HS-27A (cell line): ENCODE measurements at regions not wholly inside any gene's neighbourhood (a gene's known extent, or its start where the extent isn't known, plus 50 kb on each side); places are given as distances from the start of the nearest gene placed in this dataset.
"Not testable (repeated sequence)": the region's sequence is repeated elsewhere in the genome, so short reads cannot be mapped to it uniquely, and the experiment has no call there.

Experiments
- DNase-seq: peaks from one replicate; pipeline ENCODE4 v3.0.0-alpha.2; 2012; ENCODE audit warnings: low read depth, missing footprints

DNA sequence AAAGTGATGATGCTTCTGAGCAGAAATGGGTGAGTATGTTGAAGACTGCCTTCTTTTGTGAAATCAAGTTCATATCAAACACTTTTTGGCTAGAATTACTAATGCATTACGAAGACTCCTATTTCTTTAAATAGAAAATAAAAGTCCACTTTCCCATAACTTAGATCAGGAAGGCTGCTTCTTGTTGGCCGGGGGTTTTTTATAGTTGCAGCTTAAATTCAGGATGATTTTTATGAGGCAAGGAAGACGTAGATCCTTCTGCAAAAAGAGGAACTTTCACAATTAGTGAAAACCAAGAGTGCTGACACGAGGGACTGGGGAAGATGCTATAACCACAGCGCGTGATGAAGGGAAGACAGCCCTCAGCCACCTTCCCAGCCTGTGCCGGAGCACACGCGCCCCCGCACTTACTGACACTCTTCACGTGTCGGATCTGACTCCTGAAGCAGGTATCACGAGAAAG lies 206.1 kb upstream of the PRDM1 start:
- DNase-seq = no peak

- DNase-seq = no peak
These were observed 207.0 kb upstream of the PRDM1 start for GRCh38 chr6:105879146-105879545.

DNA sequence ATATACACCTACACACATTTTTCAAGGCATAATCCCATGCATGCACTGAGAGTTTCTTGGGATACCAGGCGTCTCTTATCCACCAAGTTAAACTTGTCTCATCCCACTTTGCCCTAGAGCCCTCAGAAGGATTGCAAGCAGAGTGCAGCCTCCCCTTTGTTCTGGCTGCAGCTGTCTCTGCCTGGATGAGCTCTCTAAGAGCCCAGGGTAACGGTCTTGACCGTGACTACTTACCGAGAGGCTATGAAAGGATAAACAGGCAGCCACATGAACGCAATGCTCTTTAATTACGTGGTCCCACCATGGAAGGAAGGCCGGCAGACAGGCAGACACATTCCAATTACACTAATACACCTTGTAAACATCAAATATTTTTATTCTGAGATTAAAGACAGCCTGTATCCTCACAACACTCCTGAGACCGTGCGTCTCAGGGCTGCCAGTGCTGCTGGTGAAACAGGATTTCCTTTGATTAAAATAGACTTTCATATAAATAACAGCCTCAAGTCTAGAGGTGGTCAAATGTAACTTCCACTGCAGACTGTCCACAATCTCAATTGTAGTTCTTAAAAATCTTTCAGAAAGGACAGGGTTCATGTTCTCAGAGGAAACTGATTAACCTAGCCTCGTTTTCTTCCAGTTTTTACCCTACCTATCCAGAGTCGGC lies 210.0 kb upstream of the PRDM1 start:
- DNase-seq = no peak

GRCh38 chr6:105874835-105875626 lies 211.1 kb upstream of the PRDM1 start:
- DNase-seq = no peak

GRCh38 chr6:105873799-105874198 lies 212.3 kb upstream of the PRDM1 start:
- no peak for DNase-seq

DNA sequence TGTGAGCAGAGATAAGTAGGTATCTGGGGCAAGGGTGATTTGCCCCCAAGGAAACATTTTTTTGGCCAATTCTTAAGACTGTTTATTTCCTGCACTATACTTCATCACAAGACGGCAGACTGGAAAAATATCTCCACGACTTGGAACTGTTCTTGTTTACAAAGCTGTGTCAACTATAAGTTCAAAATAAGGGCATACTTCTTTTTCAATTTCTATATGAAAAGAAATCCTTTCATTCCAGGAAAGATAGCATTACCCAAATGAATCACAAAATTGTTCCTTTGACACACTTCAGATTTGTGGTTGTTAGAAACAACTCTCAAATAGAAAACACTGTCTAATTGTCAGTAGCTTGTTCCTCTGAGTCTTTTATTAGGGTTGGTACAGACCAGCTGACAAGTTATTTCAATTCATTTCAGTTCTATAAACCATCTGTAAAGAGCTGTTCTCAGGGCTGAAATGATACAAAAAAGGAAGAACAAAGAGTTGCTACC lies 212.9 kb upstream of the PRDM1 start:
- no peak for DNase-seq

DNA sequence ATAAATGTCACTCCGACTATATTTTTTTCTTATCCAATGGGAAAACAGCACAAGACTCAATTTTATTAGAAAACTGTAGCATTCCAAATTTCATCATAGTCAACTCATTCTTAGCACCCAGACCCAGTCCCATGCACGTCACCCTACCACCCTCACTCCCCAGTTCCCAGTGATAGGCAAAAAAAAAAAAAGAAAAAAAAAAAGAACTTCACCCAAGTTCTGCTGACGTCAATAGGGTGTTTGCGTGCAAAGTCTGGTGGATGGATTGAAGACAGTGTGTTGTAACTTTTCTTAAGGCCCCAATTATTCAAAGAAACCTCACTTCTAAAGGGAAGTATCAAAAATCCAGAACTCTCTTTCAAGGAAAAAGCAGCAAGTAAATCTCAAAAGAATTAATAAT lies 213.9 kb upstream of the PRDM1 start:
- DNase-seq = no peak

DNA sequence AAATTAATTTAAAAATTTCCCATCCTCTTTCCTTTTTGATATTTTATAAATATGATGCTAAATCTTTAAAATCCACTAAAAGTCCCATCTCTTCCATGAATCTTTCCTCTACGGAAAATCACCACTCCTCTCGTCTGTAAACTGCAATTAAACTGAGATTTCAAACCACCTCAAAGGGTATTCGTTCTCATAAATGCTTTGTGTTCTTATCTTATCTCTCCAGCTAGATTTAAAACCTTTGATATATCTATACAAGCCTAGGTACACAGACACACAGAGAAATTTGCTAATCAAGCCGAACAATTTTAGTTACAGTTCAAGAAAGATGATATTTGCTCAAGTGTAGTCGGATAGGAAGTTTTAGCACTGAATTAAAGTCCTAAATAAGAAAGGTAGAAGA lies 214.6 kb upstream of the PRDM1 start:
- no peak for DNase-seq

DNA sequence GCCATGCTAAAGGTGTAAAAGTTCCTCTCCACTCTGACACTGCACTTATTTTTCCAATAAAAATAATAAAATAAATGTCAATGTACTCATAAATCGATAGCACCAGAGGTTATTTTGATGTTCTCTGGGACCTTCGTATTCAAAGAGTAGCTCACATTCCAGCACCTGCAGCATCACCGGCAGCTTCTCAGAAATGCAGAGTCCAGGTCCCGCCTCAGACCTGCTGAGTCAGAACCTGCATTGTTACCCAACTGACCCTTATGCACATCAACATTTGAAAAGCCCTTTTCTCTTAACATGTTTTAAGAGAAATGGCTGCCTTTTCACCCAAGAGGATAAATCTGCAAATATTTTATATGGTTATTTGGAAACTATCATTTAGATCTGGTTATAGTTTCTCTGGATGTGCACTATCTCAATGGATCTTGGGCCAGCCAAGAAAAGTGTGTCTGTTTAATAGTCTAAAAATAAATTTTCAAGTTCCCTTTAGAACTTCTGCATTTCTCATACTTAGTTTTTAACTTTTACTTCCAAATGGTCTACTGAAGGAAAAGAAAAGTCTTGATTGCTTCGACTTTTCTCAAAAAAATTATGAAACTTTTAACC lies 216.2 kb upstream of the PRDM1 start:
- no peak for DNase-seq

GRCh38 chr6:105868823-105869460 lies 217.2 kb upstream of the PRDM1 start:
- DNase-seq = no peak

- DNase-seq = no peak
These were observed 218.3 kb upstream of the PRDM1 start for GRCh38 chr6:105867821-105868220.

- DNase-seq = no peak
These were observed 218.9 kb upstream of the PRDM1 start for GRCh38 chr6:105867277-105867676.

DNA sequence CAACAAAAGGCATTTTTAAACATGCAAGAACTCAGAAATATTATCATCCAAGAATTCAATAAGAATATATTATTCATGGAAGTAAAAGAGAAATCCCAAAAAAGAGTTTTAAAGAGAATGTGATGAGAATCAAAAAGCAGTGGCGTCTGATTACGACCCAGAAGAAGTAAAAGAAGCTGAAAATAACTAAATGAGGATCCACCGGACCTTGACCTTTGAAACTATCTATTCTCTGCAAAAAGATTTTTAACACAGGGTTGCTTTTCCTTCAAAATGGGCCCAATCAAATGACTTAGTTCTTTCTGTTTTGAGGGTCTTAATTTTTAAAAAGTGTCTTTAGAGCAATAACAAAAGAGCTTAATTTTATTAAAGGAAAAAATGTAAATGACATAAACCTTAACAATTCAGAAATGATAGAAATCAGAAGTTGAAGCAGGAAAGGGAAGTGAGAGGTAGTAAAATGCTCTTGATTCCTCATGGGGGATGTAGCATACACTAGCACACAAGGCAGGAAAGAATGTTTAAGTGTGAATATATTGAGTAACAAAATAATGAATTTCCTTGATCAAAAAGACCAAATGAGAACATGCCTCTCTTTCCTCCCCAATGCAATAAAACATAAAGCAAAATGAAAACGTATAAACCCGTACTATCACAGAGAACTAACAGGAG lies 223.1 kb upstream of the PRDM1 start:
- no peak for DNase-seq

- DNase-seq = not testable (repeated sequence)
These were observed 225.2 kb upstream of the PRDM1 start for GRCh38 chr6:105860927-105861326.

GRCh38 chr6:105859457-105859856 lies 226.7 kb upstream of the PRDM1 start:
- no peak for DNase-seq

DNA sequence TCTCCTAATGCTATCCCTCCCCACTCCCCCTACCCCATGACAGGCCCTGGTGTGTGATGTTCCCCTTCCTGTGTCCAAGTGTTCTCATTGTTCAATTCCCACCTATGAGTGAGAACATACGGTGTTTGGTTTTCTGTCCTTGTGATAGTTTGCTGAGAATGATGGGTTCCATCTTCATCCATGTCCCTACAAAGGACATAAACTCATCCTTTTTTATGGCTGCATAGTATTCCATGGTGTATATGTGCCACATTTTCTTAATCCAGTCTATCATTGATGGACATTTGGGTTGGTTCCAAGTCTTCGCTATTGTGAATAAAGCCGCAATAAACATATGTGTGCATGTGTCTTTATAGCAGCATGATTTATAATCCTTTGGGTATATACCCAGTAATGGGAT lies 227.5 kb upstream of the PRDM1 start:
- DNase-seq = not testable (repeated sequence)

GRCh38 chr6:105855433-105855832 lies 230.7 kb upstream of the PRDM1 start:
- no peak for DNase-seq

DNA sequence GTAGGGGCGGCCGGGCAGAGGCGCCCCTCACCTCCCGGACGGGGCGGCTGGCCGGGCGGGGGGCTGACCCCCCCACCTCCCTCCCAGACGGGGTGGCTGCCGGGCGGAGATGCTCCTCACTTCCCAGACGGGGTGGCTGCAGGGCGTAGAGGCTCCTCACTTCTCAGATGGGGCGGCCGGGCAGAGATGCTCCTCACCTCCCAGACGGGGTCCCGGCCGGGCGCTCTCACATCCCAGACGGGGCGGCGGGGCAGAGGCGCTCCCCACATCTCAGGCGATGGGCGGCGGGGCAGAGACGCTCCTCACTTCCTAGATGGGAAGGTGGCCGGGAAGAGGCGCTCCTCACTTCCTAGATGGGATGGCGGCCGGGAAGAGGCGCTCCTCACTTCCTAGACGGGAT lies 232.2 kb upstream of the PRDM1 start:
- DNase-seq = not testable (repeated sequence)

- no peak for DNase-seq
These were observed 234.5 kb upstream of the PRDM1 start for GRCh38 chr6:105851606-105852005.

DNA sequence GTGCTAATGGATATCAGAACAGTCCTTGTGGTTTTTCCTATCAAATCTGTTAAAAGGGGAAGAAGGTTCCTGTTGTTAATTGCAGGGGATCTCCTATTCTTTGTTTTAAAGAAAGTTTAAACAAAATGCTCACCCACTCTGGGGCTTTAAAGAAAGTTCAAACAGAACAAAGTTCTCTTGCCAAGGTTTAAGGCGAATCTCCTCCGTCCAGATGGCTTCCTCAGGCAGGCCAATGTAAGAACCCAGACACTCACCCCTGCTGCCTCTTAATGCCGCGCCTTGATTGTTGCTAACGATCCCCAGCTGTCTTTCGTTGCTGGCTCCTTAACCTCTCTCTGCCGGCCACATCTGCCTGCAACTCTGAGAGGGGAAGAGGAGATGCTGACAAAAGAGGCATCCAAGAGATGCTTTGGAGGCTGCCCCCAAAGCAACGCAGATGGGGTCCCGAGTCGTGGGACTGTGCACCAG lies 235.0 kb upstream of the PRDM1 start:
- DNase-seq = no peak

DNA sequence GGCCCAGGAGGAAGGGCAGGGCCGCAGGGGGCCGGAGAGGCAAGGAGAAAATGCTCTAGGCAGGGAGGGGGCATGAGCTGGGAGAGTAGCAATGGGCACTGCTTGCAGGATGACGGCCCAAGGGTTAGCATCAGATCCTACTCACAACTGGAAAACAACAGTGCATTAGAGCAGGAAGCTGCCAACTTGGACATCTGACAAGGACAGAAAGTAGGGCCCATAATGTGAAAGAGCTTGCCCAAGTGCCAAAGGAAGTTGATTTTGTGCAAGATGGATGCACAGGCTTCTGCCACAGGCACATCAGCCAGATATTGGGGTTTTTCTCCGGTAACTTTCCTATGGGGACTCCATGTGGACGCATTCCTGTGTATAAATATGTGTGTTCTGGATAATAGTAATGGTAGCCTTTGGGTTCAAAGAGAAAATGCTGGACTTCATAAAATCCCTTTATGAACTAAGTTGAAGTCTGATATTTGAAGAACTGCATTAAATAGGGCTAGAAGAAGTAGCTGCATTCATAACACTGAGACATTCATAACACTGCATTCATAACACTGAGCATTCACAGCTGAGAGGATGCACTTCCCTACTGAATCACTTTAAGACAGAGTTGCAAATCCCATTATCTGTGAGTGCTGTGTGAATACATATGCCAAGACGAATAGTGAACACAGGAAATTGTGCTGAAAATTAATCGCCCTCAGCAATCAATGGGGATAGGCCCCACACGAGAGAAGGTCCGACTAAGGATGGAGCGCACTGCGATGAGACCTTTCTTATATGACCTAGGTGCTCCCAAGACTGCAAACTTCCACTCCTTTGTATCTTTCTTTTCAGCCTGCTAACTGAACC lies 235.6 kb upstream of the PRDM1 start:
- DNase-seq = no peak
